NCI-H345 treated with DMSO at 0.1 percent for 48 hours (cell line): ENCODE measurements at regions not wholly inside any gene's neighbourhood (a gene's known extent, or its start where the extent isn't known, plus 50 kb on each side); places are given as distances from the start of the nearest gene placed in this dataset.
A peak's percentile ranks its signal among the peaks of the same experiment; 100 is the strongest.

Source experiments
- DNase-seq: peaks from one replicate; lab custom pipeline; 2025; ENCODE audit not compliant: unreplicated experiment; lab: John Stamatoyannopoulos, UW

- DNase-seq: no peak
These were observed 262.9 kb downstream of the TDRD15 start for GRCh38 chr2:21386666-21387065.

DNA sequence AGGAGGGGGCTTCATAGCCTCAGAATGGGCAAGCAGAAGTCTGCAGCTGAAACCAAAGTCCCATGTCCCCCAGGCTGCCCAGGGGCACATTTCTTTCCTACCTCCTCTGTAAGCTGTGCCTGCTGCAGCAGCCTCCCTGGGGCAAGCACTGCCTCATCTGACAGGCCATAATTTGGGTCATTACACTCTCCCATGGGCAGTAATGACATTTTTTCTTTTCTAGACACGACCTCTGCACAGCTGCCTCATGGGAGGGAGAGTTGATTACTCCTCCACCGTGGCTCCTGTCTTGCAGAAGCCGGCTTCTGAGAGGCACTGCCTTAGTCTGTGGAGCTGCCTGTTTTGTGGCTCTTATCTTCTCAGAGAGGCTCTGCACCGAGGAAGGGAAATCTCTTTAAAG is 268.9 kb downstream of the TDRD15 start:
- no peak for DNase-seq

GRCh38 chr2:21393173-21393572 is 269.4 kb downstream of the TDRD15 start:
- no peak for DNase-seq

DNA sequence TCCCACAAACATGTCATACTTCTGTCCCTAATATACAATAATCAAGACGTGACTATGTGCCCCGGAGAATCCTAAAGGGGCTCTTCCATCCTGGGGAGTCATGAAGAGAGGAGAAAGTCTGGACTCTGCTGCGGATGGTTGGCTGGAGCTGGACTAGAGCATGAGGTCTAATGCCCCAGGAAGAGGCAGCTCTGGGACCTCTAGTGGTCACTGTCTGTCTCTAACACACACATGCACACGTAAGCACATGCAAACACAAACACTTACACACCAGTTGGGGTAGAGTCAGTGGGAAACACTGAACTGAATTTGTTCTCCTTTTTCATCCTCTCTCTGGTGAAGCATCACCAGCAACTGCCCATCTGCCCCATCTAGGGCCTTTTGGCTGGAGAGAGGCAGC is 271.6 kb downstream of the TDRD15 start:
- no peak for DNase-seq

- peak; percentile 39 for DNase-seq
These were observed 272.5 kb downstream of the TDRD15 start for GRCh38 chr2:21396252-21396651.

- DNase-seq: no peak
These were observed 277.4 kb downstream of the TDRD15 start for GRCh38 chr2:21401022-21401698.

GRCh38 chr2:21404137-21404536 is 280.4 kb downstream of the TDRD15 start:
- no peak for DNase-seq

DNA sequence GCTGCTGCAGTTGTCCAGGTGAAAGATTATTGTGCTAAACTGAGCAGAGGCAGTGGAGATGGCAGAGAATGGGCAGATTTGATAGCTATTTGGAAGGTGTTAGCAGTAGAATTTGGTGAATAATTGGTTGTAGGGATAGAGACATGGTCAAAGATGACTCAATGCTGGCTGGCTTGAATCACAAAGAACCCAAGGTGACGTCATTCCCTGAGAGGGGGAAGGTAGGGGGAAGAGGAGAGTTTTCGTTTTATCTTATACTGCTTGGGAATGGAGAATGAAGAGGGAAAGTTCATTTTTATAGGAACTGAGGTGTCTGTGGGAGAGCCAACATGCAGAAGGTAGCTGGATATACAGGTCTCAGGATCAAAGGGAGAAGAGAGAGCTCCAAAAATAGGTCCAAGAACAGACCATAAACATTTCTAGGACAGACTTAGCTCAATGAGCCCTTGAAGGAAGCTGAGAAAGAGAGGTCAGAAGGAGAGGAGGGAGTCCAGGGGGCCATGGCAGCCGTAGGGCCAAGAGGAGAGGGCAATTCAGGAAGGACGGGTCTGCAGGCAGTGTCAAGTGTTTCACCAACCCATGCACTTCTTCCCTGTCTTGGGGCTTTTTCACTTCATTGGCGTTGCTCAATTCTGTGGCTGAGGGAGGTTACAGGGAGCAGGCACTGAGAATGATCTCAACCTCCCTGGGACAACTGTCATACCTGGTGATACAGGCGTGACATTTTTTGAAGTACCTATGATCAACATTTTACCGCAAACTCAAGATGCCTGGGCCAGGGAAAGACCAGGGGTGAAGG is 281.3 kb downstream of the TDRD15 start:
- DNase-seq: no peak

- no peak for DNase-seq
These were observed 282.6 kb downstream of the TDRD15 start for GRCh38 chr2:21406386-21406785.

DNA sequence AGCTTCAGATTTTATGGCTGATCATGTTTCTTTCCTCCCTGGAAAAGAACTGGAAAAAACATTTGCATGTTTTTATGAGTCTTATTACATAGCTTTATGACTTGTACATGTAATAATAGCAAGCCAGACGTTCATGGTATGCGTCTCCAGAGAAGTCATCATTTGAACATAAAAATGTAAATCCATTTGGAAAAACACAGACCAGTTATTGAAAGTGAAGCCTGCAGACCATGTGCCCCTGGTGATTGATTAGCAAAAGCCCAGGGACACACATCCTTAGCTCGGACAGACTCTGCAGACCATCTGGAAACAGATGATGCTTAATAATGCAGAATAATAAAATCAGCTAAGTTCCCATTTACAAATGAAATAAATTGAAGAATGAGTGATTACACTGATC is 283.1 kb downstream of the TDRD15 start:
- no peak for DNase-seq

DNA sequence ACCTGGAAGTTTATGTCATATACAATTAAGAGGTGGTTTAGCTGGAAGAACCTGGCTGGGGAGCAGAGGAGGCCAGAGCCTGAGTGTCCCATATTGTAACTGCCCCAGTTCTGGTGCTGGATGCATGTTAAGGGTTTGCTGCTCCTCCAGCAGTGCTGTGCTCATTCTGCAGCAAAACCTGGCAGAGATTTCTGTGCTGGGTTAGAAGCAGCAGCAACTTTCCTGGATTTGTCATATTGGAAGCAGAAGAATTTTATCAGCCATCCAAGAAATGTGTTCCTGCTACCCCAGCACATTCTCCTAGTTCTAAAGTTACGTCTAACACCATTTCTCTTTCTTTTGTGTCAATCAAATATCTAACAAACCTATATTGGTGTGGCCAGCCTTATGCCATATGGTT is 284.1 kb downstream of the TDRD15 start:
- DNase-seq: no peak

GRCh38 chr2:21411741-21412140 is 288.0 kb downstream of the TDRD15 start:
- DNase-seq: no peak

- peak; percentile 98 for DNase-seq
These were observed 289.2 kb downstream of the TDRD15 start for GRCh38 chr2:21412944-21413443.

DNA sequence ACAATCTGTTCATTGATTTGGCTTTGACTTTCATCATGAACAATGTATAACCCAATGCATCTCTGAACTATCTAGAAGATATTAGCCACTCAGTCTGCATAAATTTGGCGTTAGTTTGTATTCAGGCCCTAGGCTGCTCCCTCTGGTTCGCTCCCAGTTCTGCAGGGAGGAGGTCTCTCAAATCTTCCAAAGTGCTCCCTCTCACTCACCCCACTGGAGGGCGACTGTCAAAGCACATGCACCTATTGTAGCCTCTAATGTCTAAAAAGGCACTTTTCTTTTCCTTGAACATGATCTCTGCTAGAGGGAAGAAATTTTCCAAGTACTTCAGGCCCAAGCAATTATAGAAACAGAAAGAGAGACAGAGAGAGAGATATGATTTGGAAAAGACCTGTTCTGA is 291.5 kb downstream of the TDRD15 start:
- DNase-seq: no peak

GRCh38 chr2:21416226-21416625 is 292.5 kb downstream of the TDRD15 start:
- DNase-seq: no peak

GRCh38 chr2:21418456-21418855 is 294.7 kb downstream of the TDRD15 start:
- no peak for DNase-seq

DNA sequence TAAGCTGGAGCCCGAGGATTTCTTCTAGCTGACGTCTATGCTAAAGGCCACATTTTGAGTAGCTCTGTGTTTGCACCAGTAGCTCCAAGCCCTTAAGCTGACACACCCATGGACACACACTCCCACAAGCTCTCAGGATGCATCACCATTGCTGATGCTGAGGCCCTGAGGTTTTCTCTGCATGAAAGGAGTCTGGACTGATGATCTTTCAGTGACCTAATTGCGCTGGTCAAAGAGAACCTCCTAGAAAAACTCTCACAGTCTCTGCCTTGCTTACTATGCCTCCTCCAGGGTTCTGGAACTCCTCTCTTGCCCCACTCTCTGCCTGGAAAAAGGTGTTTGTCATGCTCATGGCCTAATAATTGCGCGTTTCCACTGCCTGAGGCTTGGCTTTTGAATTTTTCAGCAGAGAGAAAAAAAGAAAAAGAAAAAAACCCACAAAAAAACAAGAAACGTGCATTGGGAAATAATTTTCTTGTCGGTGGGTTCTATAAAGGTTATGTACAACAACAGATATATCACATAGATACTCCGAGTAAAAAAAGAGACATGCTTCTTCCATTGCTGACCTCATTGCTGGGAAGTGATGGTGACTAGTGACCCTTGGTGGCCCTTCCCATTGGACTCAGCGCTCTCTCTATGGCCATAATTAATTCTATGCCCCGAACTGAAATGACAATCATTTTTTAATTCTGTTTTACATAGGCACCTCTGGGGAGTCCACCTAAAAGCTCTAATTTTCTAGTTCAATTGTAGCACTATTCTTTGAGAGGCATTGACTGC is 297.0 kb downstream of the TDRD15 start:
- no peak for DNase-seq

- DNase-seq: peak; percentile 26
These were observed 298.3 kb downstream of the TDRD15 start for GRCh38 chr2:21422050-21422449.

DNA sequence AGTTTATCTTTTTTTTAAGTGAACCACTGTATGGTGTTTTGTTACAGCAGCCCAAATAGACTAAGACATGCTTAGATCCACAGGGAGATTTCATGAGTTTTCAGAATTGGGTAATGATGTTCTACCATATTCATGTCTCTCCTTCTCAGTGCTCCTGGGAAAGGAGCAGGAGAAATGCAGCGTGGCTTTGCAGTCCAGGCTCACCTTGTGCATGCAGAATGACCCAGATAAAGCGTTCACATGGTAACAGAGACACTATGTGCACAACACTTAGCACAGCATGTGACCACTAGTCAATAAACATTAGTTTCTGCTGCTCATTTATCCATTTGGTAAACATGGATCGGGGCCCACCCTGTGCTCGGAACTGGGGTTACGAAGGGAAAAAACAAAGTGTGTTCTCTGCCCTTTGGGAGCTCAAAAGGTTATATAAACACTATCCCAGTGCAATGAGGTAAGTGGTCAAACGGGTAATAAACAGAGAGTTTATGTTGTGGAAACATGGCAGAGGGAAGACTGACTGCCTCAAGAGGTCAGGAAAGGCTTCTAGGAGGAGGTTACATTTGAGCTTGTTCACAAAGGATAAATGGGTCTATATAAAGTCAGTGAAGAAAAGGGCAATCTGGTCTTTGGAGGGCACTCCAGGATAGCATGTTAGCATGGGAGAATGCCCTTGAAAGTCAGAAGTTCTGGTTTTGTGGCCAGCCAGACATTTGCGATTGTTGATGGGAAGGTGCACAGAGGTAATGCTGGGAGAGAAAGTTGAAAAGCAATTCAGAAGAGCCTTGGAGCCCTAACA is 299.2 kb downstream of the TDRD15 start:
- peak; percentile 13 for DNase-seq

DNA sequence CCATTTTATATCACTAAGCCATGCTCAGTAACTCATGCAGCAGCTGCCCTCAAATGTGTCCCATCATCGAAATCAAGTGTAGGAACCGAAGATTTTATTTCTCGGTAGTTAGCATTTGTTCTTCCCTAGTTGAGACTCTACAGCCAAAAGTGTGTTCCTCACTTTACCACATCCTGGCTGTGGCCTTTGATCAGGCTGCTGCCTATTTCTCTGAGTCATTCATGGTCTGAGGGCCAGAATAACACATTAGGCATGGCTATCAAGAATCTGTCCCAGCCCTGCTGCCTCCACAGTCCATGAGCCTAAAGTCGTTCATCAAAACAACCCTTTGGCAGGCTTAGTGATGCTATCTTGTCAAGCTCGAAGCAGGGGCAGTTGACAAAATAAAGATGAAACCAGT is 300.1 kb downstream of the TDRD15 start:
- no peak for DNase-seq

GRCh38 chr2:21424375-21424774 is 300.6 kb downstream of the TDRD15 start:
- no peak for DNase-seq
